GM12878 (cell line): ENCODE measurements at regions not wholly inside any gene's neighbourhood (a gene's known extent, or its start where the extent isn't known, plus 50 kb on each side); places are given as distances from the start of the nearest gene placed in this dataset.

Experiments
- ATAC-seq: fragments of 200-7000 bp; cut with Tn5 transposase; 3 replicates; pipeline ENCODE4 v1.9.1; 2020; ENCODE audit warnings: mild to moderate bottlenecking, moderate library complexity
- BruUV-seq: library from RNA; stranded (reverse); fragments of 400-500 nt; replicated peaks from 2 replicates; lab custom pipeline; 2021; lab: Mats Ljungman, UMichigan
- CTCF ChIA-PET: fragments of 300-600 bp; sonication (Branson Sonifier 250); formaldehyde crosslinking; extraction: SDS; loops from one replicate; lab custom pipeline; 2021; ENCODE audit warnings: inconsistent platforms; lab: Yijun Ruan, JAX
- POLR2A ChIA-PET: fragments of 350-600 bp; formaldehyde crosslinking; extraction: SDS; loops from one replicate; lab custom pipeline; 2021; ENCODE audit warnings: inconsistent platforms; lab: Charles Lee
- RAD21 ChIA-PET: fragments of 300-600 bp; sonication (Branson Sonifier 250); formaldehyde crosslinking; loops from one replicate; lab custom pipeline; 2023; ENCODE audit warnings: antibody characterized with exemption; ENCODE audit not compliant: unreplicated experiment; lab: Charles Lee
- SMC1A ChIA-PET: fragments of 300-600 bp; sonication (Branson Sonifier 250); formaldehyde crosslinking; loops from one replicate; lab custom pipeline; 2023; ENCODE audit not compliant: unreplicated experiment, uncharacterized antibody; lab: Charles Lee
- DNase-seq: peaks from one replicate; pipeline ENCODE4 v3.0.0-alpha.2; 2011; ENCODE audit warnings: low read depth, low spot score
- FAIRE-seq: peaks from 3 replicates; lab custom pipeline; 2011; peaks lifted over from hg19 to GRCh38; lab: Jason Lieb, UNC
- H2AFZ ChIP-seq: 2 replicates; pipeline ENCODE4 v1.6.0; 2011; ENCODE audit warnings: low read depth, low read length, control low read depth; ENCODE audit not compliant: control insufficient read depth
- H3K27ac ChIP-seq: 2 replicates; pipeline ENCODE4 v1.5.1; 2011; ENCODE audit warnings: control low read depth; ENCODE audit not compliant: control insufficient read depth, insufficient read depth
- H3K27me3 ChIP-seq, 2 experiments: replicated peaks in 1 of 2; 2 replicates each; pipeline versions ENCODE4 v1.6.0 to v1.6.1; 2011; ENCODE audit warnings: low read length in 1 of 2; ENCODE audit not compliant: control insufficient read depth in 2 of 2, insufficient read depth in 2 of 2
- H3K36me3 ChIP-seq, 2 experiments: 2 replicates each; pipeline ENCODE4 v1.5.1; 2011; ENCODE audit warnings: low read length in 1 of 2; ENCODE audit not compliant: control insufficient read depth in 2 of 2, insufficient read depth in 2 of 2
- H3K4me1 ChIP-seq: 2 replicates; pipeline ENCODE4 v1.6.1; 2011; ENCODE audit warnings: mild to moderate bottlenecking, low read length, moderate library complexity, mixed read lengths; ENCODE audit not compliant: control insufficient read depth, insufficient read depth
- H3K4me2 ChIP-seq: 2 replicates; pipeline ENCODE4 v1.6.0; 2011; ENCODE audit warnings: control low read depth; ENCODE audit not compliant: control insufficient read depth, insufficient read depth
- H3K4me3 ChIP-seq: fragments of 200-600 bp; sonication (generic); 2 replicates; pipeline ENCODE4 v1.5.1; 2016
- H3K79me2 ChIP-seq: 2 replicates; pipeline ENCODE4 v1.6.0; 2011; ENCODE audit warnings: low read length; ENCODE audit not compliant: control insufficient read depth, insufficient read depth
- H3K9ac ChIP-seq: 2 replicates; pipeline ENCODE4 v1.8.0; 2011; ENCODE audit warnings: low read length, control low read depth, mixed read lengths; ENCODE audit not compliant: control insufficient read depth, insufficient read depth
- H3K9me3 ChIP-seq: replicated peaks from 3 replicates; pipeline ENCODE4 v1.5.1; 2011; ENCODE audit warnings: mild to moderate bottlenecking, low read length; ENCODE audit not compliant: control insufficient read depth, insufficient read depth
- H4K20me1 ChIP-seq: 2 replicates; pipeline ENCODE4 v1.6.0; 2011; ENCODE audit not compliant: control insufficient read depth, insufficient read depth
- BHLHE40 ChIP-seq, 2 experiments: fragments of 450-650 bp in 1 of 2; IDR thresholded peaks; 2 replicates each; pipeline ENCODE4 v1.6.1; 2011 to 2017; ENCODE audit warnings: low read depth in 2 of 2, borderline replicate concordance in 1 of 2, improper control_type of control experiment in 1 of 2, low read length in 1 of 2, mild to moderate bottlenecking in 1 of 2
- EP300 ChIP-seq, 2 experiments: fragments of 150-350 bp in 1 of 2; IDR thresholded peaks; 2 replicates each; pipeline ENCODE4 v1.6.1; 2011 to 2012; ENCODE audit warnings: low read depth in 2 of 2, low read length in 2 of 2, borderline replicate concordance in 1 of 2, improper control_type of control experiment in 1 of 2, inconsistent platforms in 1 of 2; ENCODE audit not compliant: control insufficient read depth in 1 of 2
- IKZF1 ChIP-seq: fragments of 450-650 bp; conservative IDR thresholded peaks from 2 replicates; pipeline ENCODE4 v1.6.1; 2017; ENCODE audit warnings: antibody characterized with exemption, mild to moderate bottlenecking
- MYC ChIP-seq: IDR thresholded peaks from 2 replicates; pipeline ENCODE4 v1.6.1; 2011; ENCODE audit warnings: mild to moderate bottlenecking, low read length, moderate library complexity, inconsistent platforms; ENCODE audit not compliant: insufficient read depth, insufficient replicate concordance, insufficient read length, severe bottlenecking
- NR2C1 ChIP-seq: fragments of 450-650 bp; IDR thresholded peaks from 2 replicates; pipeline ENCODE4 v1.6.1; 2017; ENCODE audit warnings: antibody characterized with exemption, mild to moderate bottlenecking, moderate library complexity
- NR2C2 ChIP-seq: IDR thresholded peaks from 2 replicates; pipeline ENCODE4 v1.6.1; 2011; ENCODE audit warnings: borderline replicate concordance, low read depth; ENCODE audit not compliant: control insufficient read depth, insufficient read length
- PML ChIP-seq: IDR thresholded peaks from 2 replicates; pipeline ENCODE4 v1.6.1; 2012; ENCODE audit warnings: low read length, inconsistent platforms
- RCOR1 ChIP-seq: conservative IDR thresholded peaks from 2 replicates; pipeline ENCODE4 v1.6.1; 2012; ENCODE audit warnings: low read depth, low read length, improper control_type of control experiment
- RFX5 ChIP-seq: IDR thresholded peaks from 2 replicates; pipeline ENCODE4 v1.6.1; 2011; ENCODE audit warnings: low read depth, low read length, improper control_type of control experiment
- RUNX3 ChIP-seq: IDR thresholded peaks from 2 replicates; pipeline ENCODE4 v1.6.1; 2012; ENCODE audit warnings: low read length, inconsistent platforms
- ZNF384 ChIP-seq: IDR thresholded peaks from 2 replicates; pipeline ENCODE4 v1.6.1; 2012; ENCODE audit warnings: low read depth, mild to moderate bottlenecking, low read length, improper control_type of control experiment, borderline replicate concordance
- WGBS: methylation state at CpG from one replicate; pipeline ENCODE4 v1.1.6; 2016; ENCODE audit warnings: low lambda C conversion rate; ENCODE audit not compliant: insufficient replicate concordance, insufficient coverage; ENCODE audit errors: missing lambda C conversion rate; 5-methylcytosine and 5-hydroxymethylcytosine counted together
- in situ Hi-C: fragments of 300-500 bp; cut with MboI; formaldehyde crosslinking; loops from 9 replicates; pipeline ENCODE4 v1.14.3; 2018; ENCODE audit warnings: mixed read lengths
- intact Hi-C: fragments of 100-400 bp; cut with micrococcal nuclease; formaldehyde crosslinking; loops from one replicate; pipeline ENCODE4 v1.14.2; 2022; ENCODE audit not compliant: unreplicated experiment
- TF ChIP-seq, protein P1 (sequence below): fragments of 450-650 bp; IDR thresholded peaks from 2 replicates; pipeline ENCODE4 v1.6.1; 2016; ENCODE audit warnings: mild to moderate bottlenecking, moderate library complexity, borderline replicate concordance
- TF ChIP-seq, protein P2 (sequence below): fragments of 450-650 bp; IDR thresholded peaks from 2 replicates; pipeline ENCODE4 v1.6.1; 2017; ENCODE audit warnings: borderline replicate concordance
- TF ChIP-seq, protein P3 (sequence below): fragments of 450-650 bp; IDR thresholded peaks from 2 replicates; pipeline ENCODE4 v1.6.1; 2018; ENCODE audit warnings: mild to moderate bottlenecking, low read depth, moderate library complexity; ENCODE audit not compliant: partially characterized antibody

DNA sequence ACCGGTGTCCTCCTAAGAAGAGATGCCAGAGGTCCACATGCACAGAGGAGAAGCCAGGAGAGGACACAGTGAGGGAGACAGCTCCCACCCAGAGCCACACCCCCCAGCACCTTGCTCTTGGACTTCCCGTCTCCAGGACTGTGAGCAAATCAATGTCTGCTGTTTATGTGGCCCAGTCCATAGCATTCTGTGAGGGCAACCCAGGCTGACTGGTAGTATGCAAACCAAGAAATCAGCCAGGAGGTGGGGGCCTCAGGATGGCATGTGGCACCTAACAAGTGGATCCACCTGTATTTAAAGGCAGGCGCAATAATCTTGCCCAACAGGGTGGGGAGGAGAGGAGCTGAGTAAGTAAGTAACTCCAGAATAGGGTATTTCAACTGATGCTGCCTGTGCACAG lies 136.4 kb downstream of the BRD1 start:
- ATAC-seq (no peak), DNase-seq (no peak), FAIRE-seq (no peak)
- H3K9ac ChIP-seq = no peak overlapping the region
- no peaks in the 10 kb centered on the region; a peak in 1 of 4 replicates for H3K27me3 ChIP-seq
- in situ Hi-C loops (no loop called here), intact Hi-C loops (no loop called here)
- no peaks in the 10 kb centered on the region for H3K4me1 ChIP-seq
- H3K27ac ChIP-seq = no peak overlapping the region
- ChIA-PET POLR2A (no interaction called here), SMC1A (no interaction called here), CTCF (no interaction called here), RAD21 (no interaction called here)
- BruUV-seq = no TSS peak
- no peaks in the 10 kb centered on the region; the same call in 2 of the 3 replicates for H3K9me3 ChIP-seq
- no peaks in the 10 kb centered on the region for H3K36me3 ChIP-seq
- TF ChIP-seq NR2C2 = no peak
- no peak for TF ChIP-seq EP300 (IDR thresholded peaks at IDR 0.05; ENCODE audit: borderline replicate concordance in 1 of 2, control insufficient read depth in 1 of 2, low read depth in 2 of 2, low read length in 2 of 2)
- TF ChIP-seq, protein P1, sequence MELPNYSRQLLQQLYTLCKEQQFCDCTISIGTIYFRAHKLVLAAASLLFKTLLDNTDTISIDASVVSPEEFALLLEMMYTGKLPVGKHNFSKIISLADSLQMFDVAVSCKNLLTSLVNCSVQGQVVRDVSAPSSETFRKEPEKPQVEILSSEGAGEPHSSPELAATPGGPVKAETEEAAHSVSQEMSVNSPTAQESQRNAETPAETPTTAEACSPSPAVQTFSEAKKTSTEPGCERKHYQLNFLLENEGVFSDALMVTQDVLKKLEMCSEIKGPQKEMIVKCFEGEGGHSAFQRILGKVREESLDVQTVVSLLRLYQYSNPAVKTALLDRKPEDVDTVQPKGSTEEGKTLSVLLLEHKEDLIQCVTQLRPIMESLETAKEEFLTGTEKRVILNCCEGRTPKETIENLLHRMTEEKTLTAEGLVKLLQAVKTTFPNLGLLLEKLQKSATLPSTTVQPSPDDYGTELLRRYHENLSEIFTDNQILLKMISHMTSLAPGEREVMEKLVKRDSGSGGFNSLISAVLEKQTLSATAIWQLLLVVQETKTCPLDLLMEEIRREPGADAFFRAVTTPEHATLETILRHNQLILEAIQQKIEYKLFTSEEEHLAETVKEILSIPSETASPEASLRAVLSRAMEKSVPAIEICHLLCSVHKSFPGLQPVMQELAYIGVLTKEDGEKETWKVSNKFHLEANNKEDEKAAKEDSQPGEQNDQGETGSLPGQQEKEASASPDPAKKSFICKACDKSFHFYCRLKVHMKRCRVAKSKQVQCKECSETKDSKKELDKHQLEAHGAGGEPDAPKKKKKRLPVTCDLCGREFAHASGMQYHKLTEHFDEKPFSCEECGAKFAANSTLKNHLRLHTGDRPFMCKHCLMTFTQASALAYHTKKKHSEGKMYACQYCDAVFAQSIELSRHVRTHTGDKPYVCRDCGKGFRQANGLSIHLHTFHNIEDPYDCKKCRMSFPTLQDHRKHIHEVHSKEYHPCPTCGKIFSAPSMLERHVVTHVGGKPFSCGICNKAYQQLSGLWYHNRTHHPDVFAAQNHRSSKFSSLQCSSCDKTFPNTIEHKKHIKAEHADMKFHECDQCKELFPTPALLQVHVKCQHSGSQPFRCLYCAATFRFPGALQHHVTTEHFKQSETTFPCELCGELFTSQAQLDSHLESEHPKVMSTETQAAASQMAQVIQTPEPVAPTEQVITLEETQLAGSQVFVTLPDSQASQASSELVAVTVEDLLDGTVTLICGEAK = no peak
- TF ChIP-seq, protein P2, sequence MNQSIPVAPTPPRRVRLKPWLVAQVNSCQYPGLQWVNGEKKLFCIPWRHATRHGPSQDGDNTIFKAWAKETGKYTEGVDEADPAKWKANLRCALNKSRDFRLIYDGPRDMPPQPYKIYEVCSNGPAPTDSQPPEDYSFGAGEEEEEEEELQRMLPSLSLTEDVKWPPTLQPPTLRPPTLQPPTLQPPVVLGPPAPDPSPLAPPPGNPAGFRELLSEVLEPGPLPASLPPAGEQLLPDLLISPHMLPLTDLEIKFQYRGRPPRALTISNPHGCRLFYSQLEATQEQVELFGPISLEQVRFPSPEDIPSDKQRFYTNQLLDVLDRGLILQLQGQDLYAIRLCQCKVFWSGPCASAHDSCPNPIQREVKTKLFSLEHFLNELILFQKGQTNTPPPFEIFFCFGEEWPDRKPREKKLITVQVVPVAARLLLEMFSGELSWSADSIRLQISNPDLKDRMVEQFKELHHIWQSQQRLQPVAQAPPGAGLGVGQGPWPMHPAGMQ = no peak
- TF ChIP-seq NR2C1 = no peak
- no peak for TF ChIP-seq PML
- no peak for TF ChIP-seq RCOR1
- no peak for TF ChIP-seq RFX5
- TF ChIP-seq, protein P3, sequence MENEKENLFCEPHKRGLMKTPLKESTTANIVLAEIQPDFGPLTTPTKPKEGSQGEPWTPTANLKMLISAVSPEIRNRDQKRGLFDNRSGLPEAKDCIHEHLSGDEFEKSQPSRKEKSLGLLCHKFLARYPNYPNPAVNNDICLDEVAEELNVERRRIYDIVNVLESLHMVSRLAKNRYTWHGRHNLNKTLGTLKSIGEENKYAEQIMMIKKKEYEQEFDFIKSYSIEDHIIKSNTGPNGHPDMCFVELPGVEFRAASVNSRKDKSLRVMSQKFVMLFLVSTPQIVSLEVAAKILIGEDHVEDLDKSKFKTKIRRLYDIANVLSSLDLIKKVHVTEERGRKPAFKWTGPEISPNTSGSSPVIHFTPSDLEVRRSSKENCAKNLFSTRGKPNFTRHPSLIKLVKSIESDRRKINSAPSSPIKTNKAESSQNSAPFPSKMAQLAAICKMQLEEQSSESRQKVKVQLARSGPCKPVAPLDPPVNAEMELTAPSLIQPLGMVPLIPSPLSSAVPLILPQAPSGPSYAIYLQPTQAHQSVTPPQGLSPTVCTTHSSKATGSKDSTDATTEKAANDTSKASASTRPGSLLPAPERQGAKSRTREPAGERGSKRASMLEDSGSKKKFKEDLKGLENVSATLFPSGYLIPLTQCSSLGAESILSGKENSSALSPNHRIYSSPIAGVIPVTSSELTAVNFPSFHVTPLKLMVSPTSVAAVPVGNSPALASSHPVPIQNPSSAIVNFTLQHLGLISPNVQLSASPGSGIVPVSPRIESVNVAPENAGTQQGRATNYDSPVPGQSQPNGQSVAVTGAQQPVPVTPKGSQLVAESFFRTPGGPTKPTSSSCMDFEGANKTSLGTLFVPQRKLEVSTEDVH = no peak
- TF ChIP-seq RUNX3 = no peak
- TF ChIP-seq BHLHE40 (IDR thresholded peaks at IDR 0.05; ENCODE audit: borderline replicate concordance in 1 of 2, low read depth in 2 of 2, low read length in 1 of 2) = no peak
- no peak for TF ChIP-seq MYC
- TF ChIP-seq ZNF384 = no peak
- no peak for TF ChIP-seq IKZF1
- 93% methylated on average over 3 of the region's 3 CpGs for WGBS
- H3K79me2 ChIP-seq = no peaks in the 10 kb centered on the region
- H3K4me2 ChIP-seq = no peak overlapping the region
- H4K20me1 ChIP-seq = no peaks in the 10 kb centered on the region
- no peak overlapping the region for H3K4me3 ChIP-seq
- H2AFZ ChIP-seq = no peak overlapping the region
